B cell (primary cell): ENCODE measurements at regions not wholly inside any gene's neighbourhood (a gene's known extent, or its start where the extent isn't known, plus 50 kb on each side); places are given as distances from the start of the nearest gene placed in this dataset.

Experiments
- CTCF ChIP-seq: fragments of 200-600 bp; IDR thresholded peaks from one replicate; pipeline ENCODE4 v1.8.0; 2022; ENCODE audit warnings: antibody characterized with exemption, mild to moderate bottlenecking
- EZH2 ChIP-seq: IDR thresholded peaks from 2 replicates; pipeline ENCODE4 v1.6.1; 2012; ENCODE audit warnings: borderline replicate concordance, low read depth, mild to moderate bottlenecking, moderate library complexity, low read length; ENCODE audit not compliant: insufficient read depth, poor library complexity, severe bottlenecking

GRCh38 chr18:57943723-57944122, 100.3 kb upstream of the NEDD4L start:
- TF ChIP-seq CTCF = no peak
- no peak for TF ChIP-seq EZH2
